ENCODE measurements at regions not wholly inside any gene's neighbourhood (a gene's known extent, or its start where the extent isn't known, plus 50 kb on each side); places are given as distances from the start of the nearest gene placed in this dataset.

GRCh38 chr16:79287424-79287917, 313.1 kb downstream of the MAF start:
- Histone ChIP-seq H3K4ac (replicated peaks; ENCODE audit: insufficient read length, low read depth, low read length) (no peak overlapping the region), H4K8ac (ENCODE audit: extremely low read depth, insufficient read depth, low read length) (no peak overlapping the region), H3K4me1 (replicated peaks in 1 of 4; ENCODE audit: control insufficient read depth in 3 of 4, insufficient read depth in 4 of 4, low read length in 3 of 4) (peaks cover 0 to 7% (median 0%) of the 10 kb centered on the region in 4 experiments; a peak in 1 of 7 replicates), H2AK5ac (ENCODE audit: low read depth, low read length) (no peak overlapping the region), H3K4me3 (ENCODE audit: extremely low read depth in 1 of 4, insufficient read depth in 2 of 4, low read depth in 3 of 4, low read length in 4 of 4) (no peak overlapping the region), H3K79me1 (ENCODE audit: low read depth, low read length) (no peaks in the 10 kb centered on the region), H3K27ac (ENCODE audit: low read depth, low read length) (no peak overlapping the region), H2BK5ac (ENCODE audit: low read depth, low read length) (no peak overlapping the region; the same call in 1 of the 2 replicates), H2BK120ac (replicated peaks; ENCODE audit: low read depth, low read length) (no peak overlapping the region), H3K79me2 (ENCODE audit: control insufficient read depth in 1 of 2, insufficient read depth in 2 of 2, low read length in 2 of 2) (no peaks in the 10 kb centered on the region), H4K5ac (ENCODE audit: insufficient read length, low read depth, low read length) (no peak overlapping the region), H3K56ac (replicated peaks; ENCODE audit: insufficient read length, low read depth, low read length) (no peak overlapping the region), H3K4me2 (ENCODE audit: insufficient read depth in 1 of 2, low read depth in 2 of 2, low read length in 2 of 2) (no peak overlapping the region), H2BK12ac (ENCODE audit: low read depth, low read length) (no peak overlapping the region; the same call in 1 of the 2 replicates), H2AFZ (ENCODE audit: low read length) (0 out of 2 replicates have a peak overlapping the region, but pooled peaks have one; percentile 2), H2BK15ac (ENCODE audit: low read length) (peak overlapping the region; percentile 83; the same call in 1 of the 2 replicates), H3K18ac (ENCODE audit: extremely low read depth, low read length) (no peak overlapping the region), H4K91ac (replicated peaks; ENCODE audit: insufficient read length, low read length) (no peak overlapping the region), H4K20me1 (replicated peaks in 1 of 2; ENCODE audit: control insufficient read depth in 1 of 2, insufficient read depth in 2 of 2, low read length in 2 of 2) (no peaks in the 10 kb centered on the region), H3K23me2 (ENCODE audit: low read depth, low read length) (no peaks in the 10 kb centered on the region), H3K27me3 (replicated peaks in 1 of 4; ENCODE audit: control insufficient read depth in 3 of 4, extremely low read depth in 1 of 4, insufficient read depth in 3 of 4, low read length in 3 of 4) (0 out of 7 replicates have a peak, but pooled peaks cover 0 to 4% (median 0%) of the 10 kb centered on the region in 4 experiments), H3K23ac (ENCODE audit: insufficient read length) (no peak overlapping the region), H3K36me3 (ENCODE audit: control insufficient read depth in 2 of 4, insufficient read depth in 4 of 4, low read length in 3 of 4) (no peaks in the 10 kb centered on the region), H2BK20ac (ENCODE audit: low read length) (0 out of 2 replicates have a peak overlapping the region, but pooled peaks have one; percentile 13), H3K9me3 (ENCODE audit: insufficient read depth in 2 of 2, low read depth in 1 of 2, low read length in 1 of 2) (no peaks in the 10 kb centered on the region), H3K9ac (replicated peaks in 1 of 4; ENCODE audit: extremely low read depth in 1 of 4, low read depth in 3 of 4, low read length in 3 of 4) (no peak overlapping the region), H3K14ac (ENCODE audit: insufficient read length) (no peak overlapping the region)
- FAIRE-seq (no peak), DNase-seq (ENCODE audit: low read depth in 1 of 2, low spot score in 2 of 2) (no peak)
- POLR2A ChIA-PET (ENCODE audit: partially characterized antibody): interaction anchor here (0.8 to 1.4 kb wide), 2 partner anchors 11 to 12 kb away, joined by 3 to 4 read pairs; no protein-coding TSS in a partner anchor
- 85% methylated on average over 5 of the region's 5 CpGs; no CpG with 5 or more reads in 1 of the 2 experiments for WGBS, 2 experiments (ENCODE audit: extremely low coverage in 1 of 2, insufficient coverage in 1 of 2, insufficient read length in 1 of 2, insufficient replicate concordance in 2 of 2, low coverage in 1 of 2, low lambda C conversion rate in 2 of 2, missing lambda C conversion rate in 1 of 2)
- CTCF ChIA-PET (ENCODE audit: partially characterized antibody): interaction anchor here (1.2 to 2.2 kb wide), 3 partner anchors 17 to 47 kb away, joined by 3 to 5 read pairs (median 4); no protein-coding TSS in a partner anchor
- TF ChIP-seq E2F6 (IDR thresholded peaks at IDR 0.05) (no peak), POLR2AphosphoS5 (IDR thresholded peaks at IDR 0.05; ENCODE audit: low read depth, low read length) (no peak), RAD21 (IDR thresholded peaks at IDR 0.05 in 1 of 2, conservative IDR thresholded peaks at IDR 0.05 in 1 of 2; ENCODE audit: low read depth in 2 of 2, low read length in 2 of 2) (no peak), SIX5 (IDR thresholded peaks at IDR 0.05; ENCODE audit: low read depth, low read length) (no peak), TAF1 (IDR thresholded peaks at IDR 0.05; ENCODE audit: low read depth, low read length) (no peak), CREB1 (IDR thresholded peaks at IDR 0.05) (no peak), NANOG (IDR thresholded peaks at IDR 0.05; ENCODE audit: insufficient read depth, low read depth, low read length, poor library complexity, severe bottlenecking) (no peak), CHD2 (IDR thresholded peaks at IDR 0.05; ENCODE audit: low read length) (no peak), CTBP2 (IDR thresholded peaks at IDR 0.05; ENCODE audit: borderline replicate concordance, insufficient read depth, insufficient read length, low read length) (no peak), TBP (IDR thresholded peaks at IDR 0.05; ENCODE audit: low read depth, low read length) (no peak), SP4 (IDR thresholded peaks at IDR 0.05; ENCODE audit: low read length) (no peak), JUND (IDR thresholded peaks at IDR 0.05; ENCODE audit: low read length) (no peak), CHD1 (IDR thresholded peaks at IDR 0.05; ENCODE audit: low read depth, low read length) (no peak), JUN (IDR thresholded peaks at IDR 0.05; ENCODE audit: low read depth, low read length) (no peak)

Measured in H1 (cell line).